SK-N-SH treated with all-trans-retinoic acid at 6 μM for 48 hours (cell line): ENCODE measurements at regions not wholly inside any gene's neighbourhood (a gene's known extent, or its start where the extent isn't known, plus 50 kb on each side); places are given as distances from the start of the nearest gene placed in this dataset.

Experiments used
- ATAC-seq: fragments of 200-7000 bp; cut with Tn5 transposase; 3 replicates; pipeline ENCODE4 v1.9.1; 2020; ENCODE audit warnings: mild to moderate bottlenecking, moderate library complexity
- ARNTL ChIP-seq: fragments of 450-650 bp; formaldehyde crosslinking; IDR thresholded peaks from 2 replicates; pipeline ENCODE4 v1.5.0; 2020; ENCODE audit warnings: low read depth, mild to moderate bottlenecking, moderate library complexity, borderline replicate concordance
- BACH2 ChIP-seq: fragments of 250-450 bp; sonication (Bioruptor Pico); IDR thresholded peaks from 2 replicates; pipeline ENCODE4 v1.9.0; 2021; ENCODE audit warnings: mild to moderate bottlenecking, borderline replicate concordance
- GLIS3 ChIP-seq: fragments of 250-450 bp; sonication (Bioruptor Pico); IDR thresholded peaks from 2 replicates; pipeline ENCODE4 v1.5.0; 2020; ENCODE audit warnings: mild to moderate bottlenecking, moderate library complexity
- ISL1 ChIP-seq: fragments of 250-450 bp; sonication (Bioruptor Pico); IDR thresholded peaks from 2 replicates; pipeline ENCODE4 v2.1.2; 2022; ENCODE audit warnings: mild to moderate bottlenecking, moderate library complexity
- OSR1 ChIP-seq: fragments of 250-450 bp; sonication (Bioruptor Pico); IDR thresholded peaks from 2 replicates; pipeline ENCODE4 v1.8.0; 2022; ENCODE audit warnings: moderate library complexity, mild to moderate bottlenecking, inconsistent platforms
- PPARA ChIP-seq: fragments of 250-450 bp; sonication (Bioruptor Pico); IDR thresholded peaks from 2 replicates; pipeline ENCODE4 v1.5.0; 2020; ENCODE audit warnings: mild to moderate bottlenecking, borderline replicate concordance
- RARB ChIP-seq: fragments of 250-450 bp; sonication (Bioruptor Pico); IDR thresholded peaks from 2 replicates; pipeline ENCODE4 v1.8.0; 2021; ENCODE audit warnings: mild to moderate bottlenecking, moderate library complexity
- SNAI2 ChIP-seq: fragments of 250-450 bp; sonication (Bioruptor Pico); IDR thresholded peaks from 2 replicates; pipeline ENCODE4 v1.5.0; 2020; ENCODE audit warnings: mild to moderate bottlenecking, moderate library complexity
- TCF4 ChIP-seq: fragments of 250-450 bp; sonication (Bioruptor Pico); IDR thresholded peaks from 2 replicates; pipeline ENCODE4 v1.8.0; 2021; ENCODE audit warnings: mild to moderate bottlenecking, moderate library complexity, borderline replicate concordance
- TOX ChIP-seq: fragments of 250-450 bp; sonication (Bioruptor Pico); IDR thresholded peaks from 2 replicates; pipeline ENCODE4 v1.8.0; 2021; ENCODE audit warnings: mild to moderate bottlenecking, moderate library complexity, borderline replicate concordance
- ZC3H10 ChIP-seq: fragments of 250-450 bp; sonication (Bioruptor Pico); IDR thresholded peaks from 2 replicates; pipeline ENCODE4 v1.5.1; 2021; ENCODE audit warnings: mild to moderate bottlenecking, moderate library complexity
- ZFP30 ChIP-seq: fragments of 450-650 bp; formaldehyde crosslinking; IDR thresholded peaks from 2 replicates; pipeline ENCODE4 v1.5.0; 2022; ENCODE audit warnings: mild to moderate bottlenecking, moderate library complexity
- ZNF565 ChIP-seq: fragments of 450-650 bp; formaldehyde crosslinking; conservative IDR thresholded peaks from 2 replicates; pipeline ENCODE4 v1.5.0; 2020; ENCODE audit warnings: low read depth, mild to moderate bottlenecking, moderate library complexity
- ZNF70 ChIP-seq: fragments of 450-650 bp; formaldehyde crosslinking; IDR thresholded peaks from 2 replicates; pipeline ENCODE4 v1.5.0; 2020; ENCODE audit warnings: mild to moderate bottlenecking, moderate library complexity
- ZNF8 ChIP-seq: fragments of 450-650 bp; formaldehyde crosslinking; IDR thresholded peaks from 2 replicates; pipeline ENCODE4 v1.5.0; 2020; ENCODE audit warnings: mild to moderate bottlenecking, moderate library complexity
- TF ChIP-seq, protein P1 (sequence below): fragments of 250-450 bp; sonication (Bioruptor Pico); IDR thresholded peaks from 2 replicates; pipeline ENCODE4 v1.8.0; 2020; ENCODE audit warnings: mild to moderate bottlenecking, moderate library complexity, borderline replicate concordance
- TF ChIP-seq, protein P2 (sequence below): fragments of 250-450 bp; sonication (Bioruptor Pico); IDR thresholded peaks from 2 replicates; pipeline ENCODE4 v1.5.0; 2020; ENCODE audit warnings: mild to moderate bottlenecking, moderate library complexity
- TF ChIP-seq, protein P3 (sequence below): fragments of 250-450 bp; sonication (Bioruptor Pico); IDR thresholded peaks from 2 replicates; pipeline ENCODE4 v1.5.1; 2021; ENCODE audit warnings: mild to moderate bottlenecking, moderate library complexity
- TF ChIP-seq, protein P4 (sequence below): fragments of 250-450 bp; sonication (Bioruptor Pico); IDR thresholded peaks from 2 replicates; pipeline ENCODE4 v1.8.0; 2021; ENCODE audit warnings: low read depth, mild to moderate bottlenecking, moderate library complexity, borderline replicate concordance

DNA sequence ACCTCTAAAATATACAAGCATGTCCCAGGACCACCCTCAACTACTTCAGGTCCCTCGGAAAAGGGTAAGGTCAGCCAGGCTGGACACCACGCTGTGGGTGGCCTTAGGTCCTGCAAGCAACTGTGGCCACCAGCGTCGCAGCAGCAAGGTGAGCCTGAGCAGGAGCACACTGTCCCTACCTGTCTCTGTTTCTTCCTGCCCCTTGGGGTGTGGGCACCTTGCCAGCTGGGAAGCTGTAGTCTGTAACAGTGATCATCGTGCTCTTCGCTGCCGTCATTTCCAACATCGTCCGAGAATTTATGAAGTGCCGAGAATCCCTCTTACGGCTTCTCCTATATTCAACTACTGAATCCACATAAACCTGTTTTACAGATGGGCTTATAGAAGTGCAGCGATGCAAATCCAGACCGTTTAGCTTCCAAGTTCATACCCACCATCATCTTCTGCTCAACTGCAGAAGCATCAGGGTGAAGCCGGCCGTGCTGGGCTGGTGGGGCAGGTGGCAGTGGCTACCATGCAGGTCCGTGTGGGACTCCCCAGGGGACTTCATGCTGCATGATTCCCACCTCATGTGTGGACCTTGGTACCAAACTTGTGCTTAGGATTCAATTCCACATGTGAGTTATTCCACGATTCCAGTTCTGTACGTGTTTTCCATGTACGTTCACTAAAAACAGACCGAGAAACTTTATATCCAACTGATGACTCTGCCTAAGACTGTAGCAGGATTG is 361.3 kb upstream of the SFSWAP start (continued):
- TF ChIP-seq, protein P1, sequence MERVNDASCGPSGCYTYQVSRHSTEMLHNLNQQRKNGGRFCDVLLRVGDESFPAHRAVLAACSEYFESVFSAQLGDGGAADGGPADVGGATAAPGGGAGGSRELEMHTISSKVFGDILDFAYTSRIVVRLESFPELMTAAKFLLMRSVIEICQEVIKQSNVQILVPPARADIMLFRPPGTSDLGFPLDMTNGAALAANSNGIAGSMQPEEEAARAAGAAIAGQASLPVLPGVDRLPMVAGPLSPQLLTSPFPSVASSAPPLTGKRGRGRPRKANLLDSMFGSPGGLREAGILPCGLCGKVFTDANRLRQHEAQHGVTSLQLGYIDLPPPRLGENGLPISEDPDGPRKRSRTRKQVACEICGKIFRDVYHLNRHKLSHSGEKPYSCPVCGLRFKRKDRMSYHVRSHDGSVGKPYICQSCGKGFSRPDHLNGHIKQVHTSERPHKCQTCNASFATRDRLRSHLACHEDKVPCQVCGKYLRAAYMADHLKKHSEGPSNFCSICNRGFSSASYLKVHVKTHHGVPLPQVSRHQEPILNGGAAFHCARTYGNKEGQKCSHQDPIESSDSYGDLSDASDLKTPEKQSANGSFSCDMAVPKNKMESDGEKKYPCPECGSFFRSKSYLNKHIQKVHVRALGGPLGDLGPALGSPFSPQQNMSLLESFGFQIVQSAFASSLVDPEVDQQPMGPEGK: no peak
- no peak for TF ChIP-seq OSR1

DNA sequence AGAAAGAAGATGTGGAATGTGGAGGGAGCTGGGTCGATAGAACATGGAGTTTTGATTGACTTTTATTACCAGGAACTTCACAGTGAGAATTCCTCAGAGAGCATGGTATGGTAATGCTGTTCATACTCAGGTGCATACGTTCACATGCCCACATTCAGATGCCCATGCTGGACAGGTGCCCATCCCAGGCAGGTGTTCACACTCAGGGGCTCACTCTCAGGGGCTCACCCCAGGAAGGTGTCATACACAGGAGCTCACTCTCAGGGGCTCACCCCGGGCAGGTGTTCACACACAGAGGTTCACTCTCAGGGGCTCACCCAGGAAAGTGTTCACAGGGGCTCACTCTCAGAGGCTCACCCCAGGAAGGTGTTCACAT is 360.0 kb upstream of the SFSWAP start:
- TF ChIP-seq, protein P1: no peak
- TF ChIP-seq ZNF8 (CRISPR knock-in tag) (no peak), RARB (CRISPR knock-in tag) (no peak)
- ATAC-seq: no peak

DNA sequence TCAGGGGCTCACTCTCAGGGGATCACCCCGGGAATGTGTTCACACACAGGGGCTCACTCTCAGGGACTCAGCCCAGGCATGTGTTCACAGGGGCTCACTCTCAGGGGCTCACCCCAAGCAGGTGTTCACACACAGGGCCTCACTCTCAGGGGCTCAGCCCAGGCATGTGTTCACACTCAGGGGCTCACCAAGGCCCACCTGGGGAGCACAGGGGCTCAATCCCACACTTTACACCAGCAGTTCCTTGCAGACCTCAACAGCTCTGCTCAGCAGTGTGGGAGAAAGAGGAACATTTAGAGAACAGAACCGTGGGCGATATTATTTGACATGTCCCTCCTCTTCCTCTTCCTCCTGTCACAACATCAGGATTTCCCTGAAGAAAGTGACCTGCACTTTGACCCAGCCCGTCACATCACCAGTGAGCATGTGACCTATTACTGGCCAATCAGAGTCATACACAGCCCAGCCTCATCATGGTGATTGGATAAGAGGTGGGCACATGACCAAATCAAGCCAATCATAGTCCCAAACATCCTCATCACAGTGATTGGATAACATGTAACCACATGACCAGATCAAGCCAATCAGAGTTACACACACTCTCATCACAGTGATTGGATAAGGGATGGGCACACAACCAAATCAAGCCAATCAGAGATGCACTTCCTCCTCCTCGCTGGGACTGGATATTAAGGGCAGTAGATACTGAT is 359.4 kb upstream of the SFSWAP start:
- ATAC-seq: no peak
- no peak for TF ChIP-seq SNAI2 (CRISPR knock-in tag)
- no peak for TF ChIP-seq BACH2 (CRISPR knock-in tag)
- TF ChIP-seq, protein P2, sequence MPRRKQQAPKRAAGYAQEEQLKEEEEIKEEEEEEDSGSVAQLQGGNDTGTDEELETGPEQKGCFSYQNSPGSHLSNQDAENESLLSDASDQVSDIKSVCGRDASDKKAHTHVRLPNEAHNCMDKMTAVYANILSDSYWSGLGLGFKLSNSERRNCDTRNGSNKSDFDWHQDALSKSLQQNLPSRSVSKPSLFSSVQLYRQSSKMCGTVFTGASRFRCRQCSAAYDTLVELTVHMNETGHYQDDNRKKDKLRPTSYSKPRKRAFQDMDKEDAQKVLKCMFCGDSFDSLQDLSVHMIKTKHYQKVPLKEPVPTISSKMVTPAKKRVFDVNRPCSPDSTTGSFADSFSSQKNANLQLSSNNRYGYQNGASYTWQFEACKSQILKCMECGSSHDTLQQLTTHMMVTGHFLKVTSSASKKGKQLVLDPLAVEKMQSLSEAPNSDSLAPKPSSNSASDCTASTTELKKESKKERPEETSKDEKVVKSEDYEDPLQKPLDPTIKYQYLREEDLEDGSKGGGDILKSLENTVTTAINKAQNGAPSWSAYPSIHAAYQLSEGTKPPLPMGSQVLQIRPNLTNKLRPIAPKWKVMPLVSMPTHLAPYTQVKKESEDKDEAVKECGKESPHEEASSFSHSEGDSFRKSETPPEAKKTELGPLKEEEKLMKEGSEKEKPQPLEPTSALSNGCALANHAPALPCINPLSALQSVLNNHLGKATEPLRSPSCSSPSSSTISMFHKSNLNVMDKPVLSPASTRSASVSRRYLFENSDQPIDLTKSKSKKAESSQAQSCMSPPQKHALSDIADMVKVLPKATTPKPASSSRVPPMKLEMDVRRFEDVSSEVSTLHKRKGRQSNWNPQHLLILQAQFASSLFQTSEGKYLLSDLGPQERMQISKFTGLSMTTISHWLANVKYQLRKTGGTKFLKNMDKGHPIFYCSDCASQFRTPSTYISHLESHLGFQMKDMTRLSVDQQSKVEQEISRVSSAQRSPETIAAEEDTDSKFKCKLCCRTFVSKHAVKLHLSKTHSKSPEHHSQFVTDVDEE (CRISPR knock-in tag): no peak
- TF ChIP-seq TCF4 (CRISPR knock-in tag): no peak
- TF ChIP-seq, protein P3, sequence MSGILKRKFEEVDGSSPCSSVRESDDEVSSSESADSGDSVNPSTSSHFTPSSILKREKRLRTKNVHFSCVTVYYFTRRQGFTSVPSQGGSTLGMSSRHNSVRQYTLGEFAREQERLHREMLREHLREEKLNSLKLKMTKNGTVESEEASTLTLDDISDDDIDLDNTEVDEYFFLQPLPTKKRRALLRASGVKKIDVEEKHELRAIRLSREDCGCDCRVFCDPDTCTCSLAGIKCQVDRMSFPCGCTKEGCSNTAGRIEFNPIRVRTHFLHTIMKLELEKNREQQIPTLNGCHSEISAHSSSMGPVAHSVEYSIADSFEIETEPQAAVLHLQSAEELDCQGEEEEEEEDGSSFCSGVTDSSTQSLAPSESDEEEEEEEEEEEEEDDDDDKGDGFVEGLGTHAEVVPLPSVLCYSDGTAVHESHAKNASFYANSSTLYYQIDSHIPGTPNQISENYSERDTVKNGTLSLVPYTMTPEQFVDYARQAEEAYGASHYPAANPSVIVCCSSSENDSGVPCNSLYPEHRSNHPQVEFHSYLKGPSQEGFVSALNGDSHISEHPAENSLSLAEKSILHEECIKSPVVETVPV: no peak
- no peak for TF ChIP-seq PPARA (CRISPR knock-in tag)
- TF ChIP-seq ZFP30 (CRISPR knock-in tag): no peak
- no peak for TF ChIP-seq ZNF565 (CRISPR knock-in tag)
- no peak for TF ChIP-seq ZC3H10 (CRISPR knock-in tag)
- no peak for TF ChIP-seq OSR1
- no peak for TF ChIP-seq ZNF70 (CRISPR knock-in tag)
- TF ChIP-seq, protein P4, sequence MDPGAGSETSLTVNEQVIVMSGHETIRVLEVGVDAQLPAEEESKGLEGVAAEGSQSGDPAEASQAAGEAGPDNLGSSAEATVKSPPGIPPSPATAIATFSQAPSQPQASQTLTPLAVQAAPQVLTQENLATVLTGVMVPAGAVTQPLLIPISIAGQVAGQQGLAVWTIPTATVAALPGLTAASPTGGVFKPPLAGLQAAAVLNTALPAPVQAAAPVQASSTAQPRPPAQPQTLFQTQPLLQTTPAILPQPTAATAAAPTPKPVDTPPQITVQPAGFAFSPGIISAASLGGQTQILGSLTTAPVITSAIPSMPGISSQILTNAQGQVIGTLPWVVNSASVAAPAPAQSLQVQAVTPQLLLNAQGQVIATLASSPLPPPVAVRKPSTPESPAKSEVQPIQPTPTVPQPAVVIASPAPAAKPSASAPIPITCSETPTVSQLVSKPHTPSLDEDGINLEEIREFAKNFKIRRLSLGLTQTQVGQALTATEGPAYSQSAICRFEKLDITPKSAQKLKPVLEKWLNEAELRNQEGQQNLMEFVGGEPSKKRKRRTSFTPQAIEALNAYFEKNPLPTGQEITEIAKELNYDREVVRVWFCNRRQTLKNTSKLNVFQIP (CRISPR knock-in tag): no peak
- TF ChIP-seq ISL1 (CRISPR knock-in tag): no peak
- no peak for TF ChIP-seq ZNF8 (CRISPR knock-in tag)
- no peak for TF ChIP-seq RARB (CRISPR knock-in tag)

DNA sequence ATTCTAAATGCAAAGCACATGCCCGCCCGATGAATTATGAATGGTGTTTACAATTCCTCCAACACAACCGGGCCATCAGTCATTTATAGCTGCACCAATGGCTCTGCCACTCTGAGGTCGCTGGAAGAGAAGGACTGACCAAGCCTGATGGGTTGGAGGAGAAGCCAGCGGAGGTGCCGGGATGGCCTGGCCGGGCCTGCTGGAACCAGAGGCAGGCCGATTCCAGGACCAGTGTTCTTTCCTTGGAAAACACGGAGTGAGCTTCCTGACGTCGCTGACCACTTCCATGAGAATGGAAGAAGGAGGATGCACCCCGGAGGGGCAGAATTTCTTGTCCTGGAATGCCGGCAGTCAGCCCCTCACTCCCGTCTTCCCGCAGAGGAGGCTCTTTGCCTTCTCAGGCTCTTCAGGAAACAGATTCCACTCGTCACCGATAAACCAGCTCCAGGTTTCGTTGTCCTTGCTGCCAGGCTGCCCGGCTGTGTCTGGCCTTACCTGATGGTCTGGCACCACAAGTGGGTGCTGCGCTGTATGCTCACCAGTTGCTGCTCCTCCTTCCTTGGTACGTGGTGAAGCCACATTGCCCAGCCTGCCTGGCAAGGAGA is 358.5 kb upstream of the SFSWAP start:
- no peak for ATAC-seq
- TF ChIP-seq ISL1 (CRISPR knock-in tag): no peak
- no peak for TF ChIP-seq ZNF8 (CRISPR knock-in tag)
- TF ChIP-seq, protein P2 (CRISPR knock-in tag): no peak
- TF ChIP-seq PPARA (CRISPR knock-in tag): no peak
- no peak for TF ChIP-seq ZFP30 (CRISPR knock-in tag)
- TF ChIP-seq ARNTL (CRISPR knock-in tag): no peak
- no peak for TF ChIP-seq ZC3H10 (CRISPR knock-in tag)
- no peak for TF ChIP-seq GLIS3 (CRISPR knock-in tag)
- no peak for TF ChIP-seq TOX
- TF ChIP-seq, protein P4 (CRISPR knock-in tag): no peak
